ENCODE measurements at regions not wholly inside any gene's neighbourhood (a gene's known extent, or its start where the extent isn't known, plus 50 kb on each side); places are given as distances from the start of the nearest gene placed in this dataset.
"Not testable (repeated sequence)": the region's sequence is repeated elsewhere in the genome, so short reads cannot be mapped to it uniquely, and the experiment has no call there.

DNA sequence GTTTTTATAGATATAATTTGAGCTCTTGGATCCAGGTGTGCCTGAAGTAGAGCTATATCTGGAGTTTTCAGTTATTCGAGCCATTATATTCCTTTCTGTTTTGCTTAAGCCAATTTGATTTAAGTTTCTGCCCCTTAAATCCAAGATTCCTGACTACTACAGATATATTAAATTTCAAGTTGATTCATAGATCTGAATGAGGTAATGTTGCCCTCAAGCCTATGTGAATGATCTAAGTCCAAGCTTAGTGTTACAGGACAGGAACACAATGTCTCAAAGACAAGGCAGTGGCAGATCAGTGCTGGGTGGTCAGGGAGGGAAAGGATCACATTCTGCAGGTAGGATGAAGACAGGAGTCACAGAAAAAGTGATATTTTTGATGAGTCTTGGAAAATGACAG, 75.7 kb upstream of the CTBP2 start:
- no peak overlapping the region for H3K4me2 ChIP-seq (ENCODE audit: low read depth, low read length, poor library complexity, severe bottlenecking)
- no peaks in the 10 kb centered on the region for H4K20me1 ChIP-seq (ENCODE audit: insufficient read depth, low read length, poor library complexity, severe bottlenecking)
- no peaks in the 10 kb centered on the region for H3K79me2 ChIP-seq (ENCODE audit: insufficient read depth, low read length)
- no peaks in the 10 kb centered on the region for H3K9me2 ChIP-seq (replicated peaks; ENCODE audit: low read depth, low read length)
- no peaks in the 10 kb centered on the region for H3K36me3 ChIP-seq (ENCODE audit: insufficient read depth, low read length)
- peaks cover 6% of the 10 kb centered on the region; the same call in 1 of the 2 replicates for H3K9me3 ChIP-seq (ENCODE audit: insufficient read depth, low read depth, low read length)
- no peak for TF ChIP-seq EZH2phosphoT487 (IDR thresholded peaks at IDR 0.05; ENCODE audit: borderline replicate concordance)
- H2AFZ ChIP-seq (ENCODE audit: low read length) = no peak overlapping the region
- H3K4me3 ChIP-seq (ENCODE audit: low read length, poor library complexity, severe bottlenecking) = no peak overlapping the region
- no peaks in the 10 kb centered on the region for H3K27me3 ChIP-seq (ENCODE audit: insufficient read depth, low read length, poor library complexity, severe bottlenecking)
- H3F3A ChIP-seq (ENCODE audit: low read depth) = no peaks in the 10 kb centered on the region
- no peak overlapping the region for H3K9ac ChIP-seq (ENCODE audit: low read depth, low read length, poor library complexity, severe bottlenecking)
- no peaks in the 10 kb centered on the region for H3K4me1 ChIP-seq (ENCODE audit: insufficient read depth, low read length, poor library complexity, severe bottlenecking)

DNA sequence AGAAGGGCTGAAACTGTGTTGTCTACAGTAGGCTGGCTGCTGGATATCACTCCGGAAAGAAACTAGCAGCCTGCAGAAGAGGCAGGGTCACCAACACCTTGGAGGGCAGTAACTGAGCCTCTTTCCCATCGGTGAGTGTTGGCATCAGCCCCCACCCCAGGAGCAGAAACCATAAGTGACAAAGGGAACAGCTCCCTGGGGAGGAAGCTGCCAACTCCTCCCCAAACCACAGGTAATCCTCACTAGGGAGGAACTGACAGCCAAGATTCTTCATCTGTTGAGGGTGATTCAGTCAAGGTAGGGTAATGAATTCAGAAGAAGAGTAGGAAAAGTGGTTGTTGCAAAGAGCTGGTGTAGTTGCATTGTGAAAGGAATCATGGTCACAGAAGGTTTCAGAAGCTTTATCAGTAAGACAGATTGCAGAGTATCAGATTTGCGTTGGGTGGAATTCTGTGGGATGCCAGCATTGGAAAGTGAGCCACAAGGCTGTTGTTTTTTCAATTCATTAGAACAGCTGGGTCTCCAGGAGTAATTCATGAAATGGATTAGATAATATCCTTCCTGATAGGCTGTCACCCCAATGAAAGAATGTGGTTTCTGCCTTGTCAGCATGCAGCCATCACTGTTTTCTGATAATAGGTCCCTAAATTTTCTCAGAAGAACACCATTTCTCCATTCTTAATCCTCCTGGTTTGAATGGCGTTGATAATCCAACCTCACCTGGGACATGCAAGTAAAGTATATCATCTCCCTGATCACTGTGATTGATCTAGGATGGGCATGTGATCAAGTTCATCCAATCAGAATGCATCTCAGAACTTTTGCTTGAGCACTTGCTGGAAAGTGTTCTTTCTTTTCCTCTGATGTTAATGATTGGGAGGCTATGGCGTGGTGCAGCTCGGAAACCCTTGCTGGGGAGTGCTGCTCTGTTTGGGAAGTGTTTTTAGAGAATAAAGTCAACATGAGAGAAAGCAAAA, 75.0 kb upstream of the CTBP2 start:
- TF ChIP-seq, protein P1, sequence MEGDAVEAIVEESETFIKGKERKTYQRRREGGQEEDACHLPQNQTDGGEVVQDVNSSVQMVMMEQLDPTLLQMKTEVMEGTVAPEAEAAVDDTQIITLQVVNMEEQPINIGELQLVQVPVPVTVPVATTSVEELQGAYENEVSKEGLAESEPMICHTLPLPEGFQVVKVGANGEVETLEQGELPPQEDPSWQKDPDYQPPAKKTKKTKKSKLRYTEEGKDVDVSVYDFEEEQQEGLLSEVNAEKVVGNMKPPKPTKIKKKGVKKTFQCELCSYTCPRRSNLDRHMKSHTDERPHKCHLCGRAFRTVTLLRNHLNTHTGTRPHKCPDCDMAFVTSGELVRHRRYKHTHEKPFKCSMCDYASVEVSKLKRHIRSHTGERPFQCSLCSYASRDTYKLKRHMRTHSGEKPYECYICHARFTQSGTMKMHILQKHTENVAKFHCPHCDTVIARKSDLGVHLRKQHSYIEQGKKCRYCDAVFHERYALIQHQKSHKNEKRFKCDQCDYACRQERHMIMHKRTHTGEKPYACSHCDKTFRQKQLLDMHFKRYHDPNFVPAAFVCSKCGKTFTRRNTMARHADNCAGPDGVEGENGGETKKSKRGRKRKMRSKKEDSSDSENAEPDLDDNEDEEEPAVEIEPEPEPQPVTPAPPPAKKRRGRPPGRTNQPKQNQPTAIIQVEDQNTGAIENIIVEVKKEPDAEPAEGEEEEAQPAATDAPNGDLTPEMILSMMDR (conservative IDR thresholded peaks at IDR 0.05; ENCODE audit: low read length) = no peak
- no peak for TF ChIP-seq EZH2phosphoT487 (IDR thresholded peaks at IDR 0.05; ENCODE audit: borderline replicate concordance)
- Histone ChIP-seq H3K36me3 (ENCODE audit: insufficient read depth, low read length) (no peaks in the 10 kb centered on the region), H3K4me1 (ENCODE audit: insufficient read depth, low read length, poor library complexity, severe bottlenecking) (no peaks in the 10 kb centered on the region), H2AFZ (ENCODE audit: low read length) (no peak overlapping the region), H3K9ac (ENCODE audit: low read depth, low read length, poor library complexity, severe bottlenecking) (no peak overlapping the region), H3K79me2 (ENCODE audit: insufficient read depth, low read length) (no peaks in the 10 kb centered on the region), H4K20me1 (ENCODE audit: insufficient read depth, low read length, poor library complexity, severe bottlenecking) (no peaks in the 10 kb centered on the region), H3K9me2 (replicated peaks; ENCODE audit: low read depth, low read length) (no peaks in the 10 kb centered on the region), H3K9me3 (ENCODE audit: insufficient read depth, low read depth, low read length) (peaks cover 6% of the 10 kb centered on the region; the same call in 1 of the 2 replicates), H3F3A (ENCODE audit: low read depth) (no peaks in the 10 kb centered on the region), H3K4me2 (ENCODE audit: low read depth, low read length, poor library complexity, severe bottlenecking) (no peak overlapping the region), H3K4me3 (ENCODE audit: low read length, poor library complexity, severe bottlenecking) (no peak overlapping the region), H3K27me3 (ENCODE audit: insufficient read depth, low read length, poor library complexity, severe bottlenecking) (no peaks in the 10 kb centered on the region)

DNA sequence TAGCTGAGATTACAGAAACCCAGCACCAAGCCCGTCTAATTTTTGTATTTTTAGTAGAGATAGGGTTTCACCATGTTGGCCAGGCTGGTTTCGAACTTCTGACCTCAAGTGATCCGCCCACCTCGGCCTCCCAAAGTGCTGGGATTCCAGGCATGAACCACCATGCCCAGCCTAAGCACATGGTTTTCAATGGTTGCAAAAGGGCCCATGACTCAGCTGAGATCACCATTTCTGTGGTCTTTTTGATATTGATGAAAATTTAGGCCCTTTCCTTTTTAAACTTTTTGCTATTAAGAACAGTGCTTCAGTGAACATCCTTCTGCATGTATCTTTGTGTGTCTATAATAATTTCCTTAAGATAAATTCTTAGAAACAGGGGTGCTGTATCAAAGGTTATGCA, 74.2 kb upstream of the CTBP2 start:
- H3K36me3 ChIP-seq (ENCODE audit: insufficient read depth, low read length); H3F3A ChIP-seq (ENCODE audit: low read depth); H3K4me1 ChIP-seq (ENCODE audit: insufficient read depth, low read length, poor library complexity, severe bottlenecking); H3K9me3 ChIP-seq (ENCODE audit: insufficient read depth, low read depth, low read length); H3K4me2 ChIP-seq (ENCODE audit: low read depth, low read length, poor library complexity, severe bottlenecking); H3K27me3 ChIP-seq (ENCODE audit: insufficient read depth, low read length, poor library complexity, severe bottlenecking); H3K4me3 ChIP-seq (ENCODE audit: low read length, poor library complexity, severe bottlenecking); H3K9ac ChIP-seq (ENCODE audit: low read depth, low read length, poor library complexity, severe bottlenecking); H4K20me1 ChIP-seq (ENCODE audit: insufficient read depth, low read length, poor library complexity, severe bottlenecking); H2AFZ ChIP-seq (ENCODE audit: low read length); H3K79me2 ChIP-seq (ENCODE audit: insufficient read depth, low read length); H3K9me2 ChIP-seq (replicated peaks; ENCODE audit: low read depth, low read length): not testable (repeated sequence)

DNA sequence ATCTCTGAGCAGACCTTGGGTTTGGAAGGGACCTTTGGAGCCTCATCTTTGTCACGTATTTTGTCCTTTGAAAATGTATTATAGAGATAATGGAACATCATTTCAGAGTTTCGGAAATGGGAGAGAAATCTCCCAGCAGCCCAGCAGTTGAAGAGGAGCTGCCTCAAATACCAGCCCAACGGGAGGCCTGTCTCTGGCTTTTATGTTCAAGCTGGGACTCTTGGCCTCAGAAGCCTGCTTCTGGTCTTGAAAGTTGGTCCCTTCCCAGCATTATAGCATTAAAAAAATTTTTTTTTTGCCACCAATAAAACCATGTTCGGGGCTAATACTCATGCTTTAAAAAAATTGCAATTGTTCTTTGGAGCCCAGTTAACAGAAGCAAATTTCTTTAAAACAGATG, 73.4 kb upstream of the CTBP2 start:
- Histone ChIP-seq H3K9ac (ENCODE audit: low read depth, low read length, poor library complexity, severe bottlenecking) (no peak overlapping the region), H4K20me1 (ENCODE audit: insufficient read depth, low read length, poor library complexity, severe bottlenecking) (no peaks in the 10 kb centered on the region), H3K4me2 (ENCODE audit: low read depth, low read length, poor library complexity, severe bottlenecking) (no peak overlapping the region), H3K36me3 (ENCODE audit: insufficient read depth, low read length) (no peaks in the 10 kb centered on the region), H3K9me2 (replicated peaks; ENCODE audit: low read depth, low read length) (no peaks in the 10 kb centered on the region), H2AFZ (ENCODE audit: low read length) (no peak overlapping the region), H3K79me2 (ENCODE audit: insufficient read depth, low read length) (no peaks in the 10 kb centered on the region), H3K4me3 (ENCODE audit: low read length, poor library complexity, severe bottlenecking) (no peak overlapping the region), H3F3A (ENCODE audit: low read depth) (no peaks in the 10 kb centered on the region), H3K9me3 (ENCODE audit: insufficient read depth, low read depth, low read length) (peaks cover 5% of the 10 kb centered on the region; the same call in 1 of the 2 replicates), H3K4me1 (ENCODE audit: insufficient read depth, low read length, poor library complexity, severe bottlenecking) (no peaks in the 10 kb centered on the region), H3K27me3 (ENCODE audit: insufficient read depth, low read length, poor library complexity, severe bottlenecking) (no peaks in the 10 kb centered on the region)
- TF ChIP-seq, protein P1 (conservative IDR thresholded peaks at IDR 0.05; ENCODE audit: low read length) = no peak
- no peak for TF ChIP-seq EZH2phosphoT487 (IDR thresholded peaks at IDR 0.05; ENCODE audit: borderline replicate concordance)
